Duodenal mucosa (tissue), 2 donors: ENCODE measurements at regions not wholly inside any gene's neighbourhood (a gene's known extent, or its start where the extent isn't known, plus 50 kb on each side); places are given as distances from the start of the nearest gene placed in this dataset.

Experiments
- H3K27ac ChIP-seq: one replicate; pipeline ENCODE4 v1.7.0; 2013; ENCODE audit warnings: low read depth, low read length
- H3K27me3 ChIP-seq, 2 donors: one replicate each; pipeline ENCODE4 v1.7.0; 2013; ENCODE audit warnings: low read length in 2 of 2, control low read depth in 1 of 2; ENCODE audit not compliant: insufficient read depth in 2 of 2, control insufficient read depth in 1 of 2
- H3K36me3 ChIP-seq, 2 donors: one replicate each; pipeline ENCODE4 v1.7.0; 2013; ENCODE audit warnings: low read length in 2 of 2, control low read depth in 1 of 2; ENCODE audit not compliant: insufficient read depth in 2 of 2, control insufficient read depth in 1 of 2
- H3K4me1 ChIP-seq, 2 donors: one replicate each; pipeline ENCODE4 v1.7.0; 2013; ENCODE audit warnings: low read length in 2 of 2, control low read depth in 1 of 2; ENCODE audit not compliant: insufficient read depth in 2 of 2, control insufficient read depth in 1 of 2
- H3K4me3 ChIP-seq, 2 donors: one replicate each; pipeline ENCODE4 v1.7.0; 2013; ENCODE audit warnings: low read length in 2 of 2, low read depth in 1 of 2
- H3K9ac ChIP-seq, 2 donors: one replicate each; pipeline ENCODE4 v1.7.0; 2013; ENCODE audit warnings: low read length in 2 of 2, low read depth in 1 of 2
- H3K9me3 ChIP-seq, 2 donors: one replicate each; pipeline ENCODE4 v1.7.0; 2013; ENCODE audit warnings: low read length in 2 of 2, control low read depth in 1 of 2; ENCODE audit not compliant: control insufficient read depth in 1 of 2

DNA sequence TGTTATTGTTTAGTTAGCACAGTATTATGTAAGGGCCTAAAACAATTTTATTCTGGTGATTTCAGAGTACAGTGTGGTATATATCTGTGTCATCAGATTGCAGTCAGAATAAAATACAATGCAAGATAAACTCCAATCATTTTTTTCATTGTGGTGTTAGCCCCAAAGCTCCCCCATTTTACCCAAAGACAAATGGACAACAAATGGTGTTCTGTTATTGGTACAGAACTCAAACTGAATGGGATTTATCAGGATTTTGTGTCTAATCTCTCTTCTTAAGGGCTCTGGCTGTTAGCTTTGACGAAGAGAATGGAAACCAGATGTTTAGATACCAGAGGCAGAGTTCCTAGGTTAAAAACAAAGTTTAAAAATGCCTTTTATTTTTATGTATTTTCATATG, 163.1 kb upstream of the USP25 start:
- H3K9me3 ChIP-seq = peaks cover 0 to 2% of the 10 kb centered on the region in 2 donors
- H3K27me3 ChIP-seq = no peaks in the 10 kb centered on the region
- no peak overlapping the region for H3K4me3 ChIP-seq
- H3K36me3 ChIP-seq = no peaks in the 10 kb centered on the region
- no peak overlapping the region for H3K9ac ChIP-seq
- peaks cover 0 to 4% of the 10 kb centered on the region in 2 donors for H3K4me1 ChIP-seq
- H3K27ac ChIP-seq = no peak overlapping the region

DNA sequence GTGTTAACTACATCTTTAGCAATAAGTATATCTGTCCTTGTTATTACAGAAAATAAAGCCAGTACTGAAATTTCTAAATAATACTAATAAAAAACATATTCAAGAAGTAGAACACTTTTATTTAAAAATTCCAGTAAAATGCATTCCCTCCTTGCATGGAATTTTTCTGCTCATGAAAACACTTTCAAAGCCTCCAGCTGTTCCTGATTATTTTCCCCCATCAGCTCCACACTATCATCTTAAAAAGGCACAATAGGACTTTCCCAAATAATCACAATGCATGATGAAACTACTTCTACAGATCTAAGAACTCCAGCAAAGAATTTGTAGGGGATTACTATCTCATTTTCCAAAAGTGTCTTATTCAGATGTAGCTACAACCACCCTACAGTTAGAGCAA, 162.6 kb upstream of the USP25 start:
- Histone ChIP-seq H3K4me3 (no peak overlapping the region), H3K4me1 (peaks cover 0 to 4% of the 10 kb centered on the region in 2 donors), H3K9ac (no peak overlapping the region), H3K9me3 (peaks cover 0 to 2% of the 10 kb centered on the region in 2 donors), H3K36me3 (no peaks in the 10 kb centered on the region), H3K27ac (no peak overlapping the region), H3K27me3 (no peaks in the 10 kb centered on the region)

DNA sequence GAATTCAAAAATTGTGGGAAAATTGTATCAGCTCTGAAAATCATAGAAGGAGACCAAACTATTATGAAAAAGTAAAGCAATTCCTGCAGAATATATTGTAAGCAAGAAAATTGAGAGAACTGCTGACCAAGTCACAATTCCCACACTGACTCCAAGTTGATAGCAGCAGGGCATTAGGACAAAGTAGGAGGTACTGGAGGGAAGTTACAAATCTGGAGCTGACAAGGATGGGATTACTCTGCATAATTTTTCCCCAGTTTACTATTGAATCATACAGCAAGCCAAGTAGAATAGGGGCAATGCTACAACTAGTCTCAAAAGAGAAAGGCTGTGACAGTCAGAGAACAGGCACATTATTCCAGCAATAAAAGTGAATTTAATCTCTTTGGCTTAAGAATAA, 161.3 kb upstream of the USP25 start:
- Histone ChIP-seq H3K9ac (no peak overlapping the region), H3K9me3 (peaks cover 0 to 2% of the 10 kb centered on the region in 2 donors), H3K27me3 (no peaks in the 10 kb centered on the region)

DNA sequence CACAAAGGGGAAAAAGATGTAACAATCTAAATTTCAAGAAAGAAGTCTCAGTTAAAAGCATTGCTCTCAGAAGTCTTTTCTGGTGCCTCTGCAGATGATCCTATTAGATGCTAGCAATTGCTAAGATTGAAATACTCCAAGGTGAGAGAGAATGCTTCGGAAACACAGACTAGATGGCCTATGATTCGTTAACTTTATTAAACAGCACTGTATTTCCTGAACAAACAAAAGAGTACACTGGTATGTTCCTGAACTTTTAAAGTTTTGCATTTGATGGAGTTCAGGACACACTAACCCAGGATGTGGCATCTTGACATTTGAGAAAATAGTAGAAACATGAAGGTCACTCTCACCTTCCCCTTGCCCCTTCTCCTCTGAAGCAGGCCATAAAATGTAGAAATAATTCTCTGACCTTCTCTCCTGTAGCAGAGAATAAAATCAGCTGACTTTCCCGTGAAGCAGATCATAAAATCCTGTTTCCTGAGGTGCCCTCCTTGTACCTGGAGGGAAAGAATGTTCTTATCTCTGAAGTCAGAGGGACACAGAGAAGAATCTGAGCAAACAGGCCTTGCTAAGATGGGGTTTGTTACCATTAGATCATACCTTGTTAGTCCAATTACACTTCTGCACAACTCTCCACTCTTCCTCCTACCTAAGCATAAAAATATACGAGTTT, 142.9 kb upstream of the USP25 start:
- Histone ChIP-seq H3K27me3 (no peaks in the 10 kb centered on the region), H3K9me3 (no peaks in the 10 kb centered on the region), H3K4me3 (no peak overlapping the region), H3K36me3 (no peaks in the 10 kb centered on the region), H3K9ac (no peak overlapping the region), H3K27ac (no peak overlapping the region), H3K4me1 (no peaks in the 10 kb centered on the region)

More for the DNA sequence above, 161.3 kb upstream of the USP25 start:
- Histone ChIP-seq H3K4me3 (no peak overlapping the region), H3K4me1 (peaks cover 0 to 4% of the 10 kb centered on the region in 2 donors), H3K27ac (no peak overlapping the region), H3K36me3 (no peaks in the 10 kb centered on the region)

DNA sequence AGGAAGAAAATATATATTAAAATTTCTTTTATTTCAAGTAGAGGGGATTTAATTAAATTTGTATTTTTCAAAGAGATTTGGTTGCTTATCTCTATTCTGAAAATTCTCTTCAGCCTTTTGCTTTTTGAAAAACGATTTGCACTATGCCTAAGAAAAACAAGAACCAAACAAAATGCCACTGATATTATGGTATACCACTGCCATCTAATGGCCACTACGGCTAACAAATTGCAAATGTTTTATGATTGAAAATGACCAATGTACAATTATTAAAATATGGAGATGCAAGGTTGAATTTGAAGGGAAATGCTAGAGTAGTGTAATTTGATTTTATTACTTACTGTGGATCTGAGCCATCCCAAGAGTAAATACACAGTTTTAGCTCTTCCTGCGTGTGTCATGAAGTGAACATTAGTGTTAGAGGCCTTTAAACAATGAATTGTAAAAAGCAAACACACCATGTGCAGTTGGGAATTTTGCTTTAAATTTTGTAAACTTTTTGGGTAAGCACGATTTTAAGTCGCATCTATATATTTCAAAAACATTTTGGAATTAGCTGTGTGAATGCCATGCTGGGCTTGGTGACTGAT, 137.4 kb upstream of the USP25 start:
- Histone ChIP-seq H3K9me3 (no peaks in the 10 kb centered on the region), H3K9ac (no peak overlapping the region), H3K36me3 (no peaks in the 10 kb centered on the region), H3K4me3 (no peak overlapping the region), H3K27ac (no peak overlapping the region), H3K4me1 (no peaks in the 10 kb centered on the region), H3K27me3 (no peaks in the 10 kb centered on the region)

DNA sequence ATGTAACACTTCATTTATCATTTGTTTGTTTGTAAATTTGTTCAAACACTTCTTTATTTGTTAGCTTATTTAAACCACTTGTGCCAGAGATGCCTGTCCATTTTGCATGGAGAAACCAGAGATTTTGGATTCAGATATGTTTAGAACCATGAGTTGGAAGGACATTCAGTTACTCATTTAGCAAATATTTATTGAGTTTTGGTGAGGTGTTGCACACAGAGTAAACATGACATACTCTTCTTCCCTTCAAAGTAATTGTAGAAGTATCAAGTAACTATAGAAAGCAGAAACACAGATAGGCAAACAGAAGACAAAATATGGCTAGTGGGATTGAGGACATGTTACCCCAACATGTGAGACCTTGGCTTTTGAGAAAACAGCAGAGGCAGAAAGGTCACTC, 136.8 kb upstream of the USP25 start:
- Histone ChIP-seq H3K27ac (no peak overlapping the region), H3K27me3 (no peaks in the 10 kb centered on the region), H3K4me1 (no peaks in the 10 kb centered on the region), H3K9ac (no peak overlapping the region), H3K4me3 (no peak overlapping the region), H3K9me3 (no peaks in the 10 kb centered on the region), H3K36me3 (no peaks in the 10 kb centered on the region)

DNA sequence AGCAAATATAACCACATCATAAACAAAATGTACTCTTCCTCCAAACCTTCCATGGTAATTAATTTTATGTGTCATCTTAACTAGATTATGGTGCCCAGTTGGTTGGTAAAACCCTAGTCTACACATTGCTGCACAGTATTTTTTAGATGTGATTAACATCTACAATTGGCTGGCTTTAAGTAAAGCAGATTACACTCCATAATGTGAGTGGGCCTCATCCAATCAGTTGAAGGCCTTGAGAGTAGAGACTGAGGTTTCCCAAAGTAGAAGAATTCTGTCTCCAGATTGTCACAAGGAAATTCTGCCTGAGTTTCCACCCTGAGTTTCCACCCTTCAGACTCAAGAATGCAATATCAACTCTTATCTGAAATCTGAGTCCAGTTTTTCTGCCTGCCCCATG, 128.4 kb upstream of the USP25 start:
- Histone ChIP-seq H3K4me1 (no peaks in the 10 kb centered on the region), H3K27ac (no peak overlapping the region), H3K4me3 (no peak overlapping the region)

DNA sequence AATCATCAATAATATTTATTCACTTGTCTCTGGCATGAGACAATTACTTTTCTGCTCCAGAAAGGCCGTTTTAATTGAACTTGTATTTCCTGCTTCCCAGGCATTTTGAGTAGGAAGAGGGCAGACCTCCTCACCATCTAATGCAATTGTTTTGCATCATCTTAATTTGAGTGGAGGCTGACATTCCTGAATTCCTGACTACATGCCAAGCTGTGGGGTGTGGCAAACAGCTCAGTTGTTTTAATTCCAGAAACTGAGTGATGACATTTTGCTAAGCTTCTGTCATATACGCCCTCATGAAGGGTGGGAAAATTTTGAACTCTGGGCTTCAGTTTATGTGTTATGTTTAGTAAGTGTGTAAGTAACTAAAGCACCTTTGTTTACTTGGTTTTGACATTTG, 125.4 kb upstream of the USP25 start:
- Histone ChIP-seq H3K36me3 (no peaks in the 10 kb centered on the region), H3K27ac (no peak overlapping the region), H3K27me3 (peaks cover 0 to 3% of the 10 kb centered on the region in 2 donors), H3K9me3 (no peaks in the 10 kb centered on the region), H3K4me3 (no peak overlapping the region), H3K9ac (no peak overlapping the region), H3K4me1 (no peaks in the 10 kb centered on the region)

More for the DNA sequence above, 128.4 kb upstream of the USP25 start:
- Histone ChIP-seq H3K36me3 (no peaks in the 10 kb centered on the region), H3K9me3 (no peaks in the 10 kb centered on the region), H3K9ac (no peak overlapping the region), H3K27me3 (no peaks in the 10 kb centered on the region)

DNA sequence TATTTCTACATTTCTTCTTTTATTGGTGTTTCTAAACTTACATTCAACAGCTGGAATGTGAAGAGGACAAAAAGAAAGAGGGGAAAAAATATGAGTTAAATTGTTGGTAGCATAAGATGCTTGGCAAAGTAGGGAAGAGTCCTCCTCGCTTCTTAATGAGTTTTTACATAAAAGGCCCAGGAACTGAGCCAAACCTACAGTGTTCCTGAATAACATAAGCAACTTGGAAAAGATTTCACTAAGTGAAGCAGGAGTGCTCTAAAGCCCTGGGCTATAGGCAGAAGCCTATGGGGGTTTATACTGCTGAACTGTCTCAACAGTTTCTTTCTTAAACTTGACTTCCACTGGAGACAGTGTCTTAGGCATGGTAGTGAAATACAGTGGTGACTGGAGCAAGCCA, 115.0 kb upstream of the USP25 start:
- Histone ChIP-seq H3K4me3 (no peak overlapping the region), H3K9ac (no peak overlapping the region), H3K36me3 (no peaks in the 10 kb centered on the region), H3K27ac (no peak overlapping the region), H3K9me3 (no peaks in the 10 kb centered on the region), H3K4me1 (no peaks in the 10 kb centered on the region), H3K27me3 (no peaks in the 10 kb centered on the region)

DNA sequence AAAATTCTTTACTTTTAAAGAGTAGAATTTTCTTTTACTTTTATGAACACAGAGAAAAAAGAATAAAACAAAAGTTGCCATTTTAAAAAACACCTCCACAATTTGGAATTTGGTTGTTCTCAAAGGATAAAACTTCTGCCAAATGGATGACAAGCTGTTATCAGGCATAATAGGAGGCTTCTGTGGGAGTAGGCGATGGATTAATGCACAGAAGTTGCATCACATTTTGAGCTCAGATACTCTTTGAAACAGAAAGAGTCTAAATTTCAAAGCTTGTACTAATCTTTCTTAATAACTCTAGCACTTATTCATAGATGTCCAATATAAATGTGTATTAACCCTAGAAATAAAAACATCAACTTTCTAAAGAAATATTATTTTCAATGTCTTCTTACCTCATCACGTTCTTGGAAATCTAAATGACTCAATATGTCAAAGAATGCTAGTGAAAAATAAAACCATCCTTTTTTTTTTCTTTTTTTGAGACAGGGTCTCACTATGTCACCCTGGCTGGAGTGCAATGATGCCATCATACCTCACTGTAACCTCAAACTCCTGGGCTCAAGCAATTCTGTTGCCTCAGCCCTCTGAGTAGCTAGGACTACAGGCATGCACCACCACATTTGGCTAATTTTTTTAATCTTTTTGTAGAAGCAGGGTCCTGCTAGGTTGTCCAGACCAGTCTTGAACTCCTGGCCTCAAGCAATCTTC, 112.8 kb upstream of the USP25 start:
- H3K36me3 ChIP-seq = no peaks in the 10 kb centered on the region
- H3K4me1 ChIP-seq = no peaks in the 10 kb centered on the region
- no peak overlapping the region for H3K4me3 ChIP-seq
- H3K27me3 ChIP-seq = no peaks in the 10 kb centered on the region
- H3K9ac ChIP-seq = no peak overlapping the region
- H3K9me3 ChIP-seq = no peaks in the 10 kb centered on the region
- H3K27ac ChIP-seq = no peak overlapping the region
